Glutamatergic neuron (in vitro differentiated cells): ENCODE measurements at regions not wholly inside any gene's neighbourhood (a gene's known extent, or its start where the extent isn't known, plus 50 kb on each side); places are given as distances from the start of the nearest gene placed in this dataset.

ENCODE experiments used
- DNase-seq: peaks from one replicate; pipeline ENCODE4 v3.0.0; 2022
- H3K27ac Mint-ChIP-seq: one replicate; pipeline ENCODE4 v1.8.0; 2020; ENCODE audit warnings: mild to moderate bottlenecking, mixed read lengths, inconsistent platforms; ENCODE audit not compliant: unreplicated experiment
- H3K27me3 Mint-ChIP-seq: one replicate; pipeline ENCODE4 v1.8.0; 2020; ENCODE audit warnings: mild to moderate bottlenecking, moderate library complexity, mixed read lengths, inconsistent platforms; ENCODE audit not compliant: unreplicated experiment
- H3K36me3 Mint-ChIP-seq: one replicate; pipeline ENCODE4 v1.8.0; 2020; ENCODE audit warnings: mild to moderate bottlenecking, mixed read lengths, inconsistent platforms; ENCODE audit not compliant: unreplicated experiment
- H3K4me1 Mint-ChIP-seq: one replicate; pipeline ENCODE4 v1.8.0; 2020; ENCODE audit warnings: mild to moderate bottlenecking, low read depth, mixed read lengths, inconsistent platforms; ENCODE audit not compliant: unreplicated experiment
- H3K4me3 Mint-ChIP-seq: one replicate; pipeline ENCODE4 v1.8.0; 2020; ENCODE audit warnings: mild to moderate bottlenecking, mixed read lengths, inconsistent platforms; ENCODE audit not compliant: unreplicated experiment
- H3K9me3 Mint-ChIP-seq: one replicate; pipeline ENCODE4 v1.8.0; 2020; ENCODE audit warnings: mild to moderate bottlenecking, moderate library complexity, mixed read lengths, inconsistent platforms; ENCODE audit not compliant: unreplicated experiment
- TF ChIP-seq, protein P1 (sequence below): fragments of 200-600 bp; sonication (generic); IDR thresholded peaks from one replicate; pipeline ENCODE4 v1.5.0; 2021; ENCODE audit not compliant: partially characterized antibody, unreplicated experiment

DNA sequence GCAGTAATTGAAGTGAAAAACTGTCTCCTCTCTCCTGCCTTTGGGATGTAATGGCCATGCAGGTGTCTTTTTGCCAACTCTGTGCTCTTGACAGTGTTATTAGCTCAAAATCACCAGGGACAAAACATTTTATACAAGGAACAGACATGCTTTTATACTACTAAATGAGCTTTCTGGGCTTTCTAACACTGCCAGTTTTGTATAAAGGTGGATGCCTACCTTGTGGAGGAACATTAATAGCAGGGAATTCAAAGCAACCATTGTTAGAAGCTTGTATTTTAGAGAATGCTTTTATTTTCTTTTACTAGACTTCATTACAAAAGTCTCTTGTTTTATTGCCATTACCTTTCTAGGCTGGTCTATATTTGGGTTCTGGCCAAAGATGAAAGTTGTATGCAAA is 54.7 kb upstream of the ARSJ start:
- no peaks in the 10 kb centered on the region for H3K36me3 Mint-ChIP-seq
- H3K4me1 Mint-ChIP-seq, result peaks cover 8% of the 10 kb centered on the region
- no peak for DNase-seq
- no peaks in the 10 kb centered on the region for H3K27me3 Mint-ChIP-seq
- no peak overlapping the region for H3K4me3 Mint-ChIP-seq
- TF ChIP-seq, protein P1, sequence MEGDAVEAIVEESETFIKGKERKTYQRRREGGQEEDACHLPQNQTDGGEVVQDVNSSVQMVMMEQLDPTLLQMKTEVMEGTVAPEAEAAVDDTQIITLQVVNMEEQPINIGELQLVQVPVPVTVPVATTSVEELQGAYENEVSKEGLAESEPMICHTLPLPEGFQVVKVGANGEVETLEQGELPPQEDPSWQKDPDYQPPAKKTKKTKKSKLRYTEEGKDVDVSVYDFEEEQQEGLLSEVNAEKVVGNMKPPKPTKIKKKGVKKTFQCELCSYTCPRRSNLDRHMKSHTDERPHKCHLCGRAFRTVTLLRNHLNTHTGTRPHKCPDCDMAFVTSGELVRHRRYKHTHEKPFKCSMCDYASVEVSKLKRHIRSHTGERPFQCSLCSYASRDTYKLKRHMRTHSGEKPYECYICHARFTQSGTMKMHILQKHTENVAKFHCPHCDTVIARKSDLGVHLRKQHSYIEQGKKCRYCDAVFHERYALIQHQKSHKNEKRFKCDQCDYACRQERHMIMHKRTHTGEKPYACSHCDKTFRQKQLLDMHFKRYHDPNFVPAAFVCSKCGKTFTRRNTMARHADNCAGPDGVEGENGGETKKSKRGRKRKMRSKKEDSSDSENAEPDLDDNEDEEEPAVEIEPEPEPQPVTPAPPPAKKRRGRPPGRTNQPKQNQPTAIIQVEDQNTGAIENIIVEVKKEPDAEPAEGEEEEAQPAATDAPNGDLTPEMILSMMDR, result no peak
- H3K27ac Mint-ChIP-seq, result no peak overlapping the region
- no peaks in the 10 kb centered on the region for H3K9me3 Mint-ChIP-seq

DNA sequence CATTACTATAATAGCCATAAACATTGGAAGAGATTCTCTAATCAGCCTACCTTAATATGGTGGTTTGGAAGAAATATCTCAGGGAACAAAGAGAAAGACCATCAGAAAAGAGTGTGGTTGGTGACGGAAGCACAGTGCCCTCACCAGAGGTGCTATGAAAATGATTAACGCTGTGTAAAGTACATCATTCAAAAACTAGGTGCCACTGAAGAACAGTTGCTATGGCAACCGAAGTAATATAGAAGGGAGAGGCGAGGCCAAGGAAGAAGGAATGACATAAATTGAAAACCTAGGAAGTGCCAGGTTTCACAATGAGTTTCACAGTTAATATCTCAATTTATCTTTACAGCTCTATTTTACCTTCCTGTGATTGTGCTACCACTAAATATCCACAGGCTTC is 57.0 kb upstream of the ARSJ start:
- no peaks in the 10 kb centered on the region for H3K36me3 Mint-ChIP-seq
- DNase-seq, result no peak
- no peaks in the 10 kb centered on the region for H3K9me3 Mint-ChIP-seq
- TF ChIP-seq, protein P1, result no peak
- no peaks in the 10 kb centered on the region for H3K27me3 Mint-ChIP-seq
- H3K4me3 Mint-ChIP-seq, result no peak overlapping the region
- peaks cover 14% of the 10 kb centered on the region for H3K4me1 Mint-ChIP-seq
- H3K27ac Mint-ChIP-seq, result no peak overlapping the region

DNA sequence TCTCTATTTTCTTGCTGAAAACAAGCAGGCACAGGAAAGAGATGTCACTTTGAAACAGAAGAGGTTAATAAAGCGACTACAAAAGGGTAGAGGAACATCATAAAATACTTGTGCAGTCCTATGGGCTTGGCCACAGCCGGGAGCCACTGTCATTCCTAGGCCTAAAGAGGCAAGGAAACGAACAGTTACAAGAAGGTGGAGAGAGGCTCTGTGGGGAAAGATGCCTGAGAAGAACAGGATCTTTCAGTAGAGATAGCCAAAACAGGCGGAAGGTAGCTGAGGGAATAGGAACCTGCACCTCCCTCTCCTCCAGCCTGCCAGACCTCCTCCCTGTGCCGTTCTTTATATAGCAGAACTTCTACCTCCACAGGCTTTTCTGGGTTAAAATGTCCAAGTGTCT is 57.4 kb upstream of the ARSJ start:
- H3K36me3 Mint-ChIP-seq, result no peaks in the 10 kb centered on the region
- H3K27me3 Mint-ChIP-seq, result no peaks in the 10 kb centered on the region
- peaks cover 14% of the 10 kb centered on the region for H3K4me1 Mint-ChIP-seq
- H3K9me3 Mint-ChIP-seq, result no peaks in the 10 kb centered on the region
- no peak overlapping the region for H3K4me3 Mint-ChIP-seq
- no peak for DNase-seq
- TF ChIP-seq, protein P1, result no peak
- H3K27ac Mint-ChIP-seq, result no peak overlapping the region

DNA sequence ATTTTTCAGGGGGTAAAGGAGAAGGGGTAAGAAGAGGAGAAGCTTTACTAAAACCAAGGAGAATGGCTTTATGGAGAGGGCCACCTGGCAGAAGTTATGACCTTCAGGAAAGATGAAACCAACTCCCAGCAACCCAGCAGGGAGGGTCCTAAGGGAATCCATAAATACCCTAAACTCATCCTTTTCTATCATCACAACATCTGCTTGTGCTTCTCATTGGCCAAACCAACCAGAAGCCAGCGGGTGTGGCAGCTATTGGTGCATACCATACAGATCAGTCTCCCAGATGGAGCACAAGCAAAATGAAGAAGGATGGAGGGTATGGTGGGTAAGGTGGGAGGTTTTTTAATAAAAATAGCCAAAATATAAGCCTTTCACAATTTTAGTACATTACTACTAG is 58.5 kb upstream of the ARSJ start:
- TF ChIP-seq, protein P1, result no peak
- no peaks in the 10 kb centered on the region for H3K36me3 Mint-ChIP-seq
- H3K27ac Mint-ChIP-seq, result no peak overlapping the region
- peaks cover 14% of the 10 kb centered on the region for H3K4me1 Mint-ChIP-seq
- no peak overlapping the region for H3K4me3 Mint-ChIP-seq
- H3K27me3 Mint-ChIP-seq, result no peaks in the 10 kb centered on the region
- no peak for DNase-seq
- no peaks in the 10 kb centered on the region for H3K9me3 Mint-ChIP-seq

DNA sequence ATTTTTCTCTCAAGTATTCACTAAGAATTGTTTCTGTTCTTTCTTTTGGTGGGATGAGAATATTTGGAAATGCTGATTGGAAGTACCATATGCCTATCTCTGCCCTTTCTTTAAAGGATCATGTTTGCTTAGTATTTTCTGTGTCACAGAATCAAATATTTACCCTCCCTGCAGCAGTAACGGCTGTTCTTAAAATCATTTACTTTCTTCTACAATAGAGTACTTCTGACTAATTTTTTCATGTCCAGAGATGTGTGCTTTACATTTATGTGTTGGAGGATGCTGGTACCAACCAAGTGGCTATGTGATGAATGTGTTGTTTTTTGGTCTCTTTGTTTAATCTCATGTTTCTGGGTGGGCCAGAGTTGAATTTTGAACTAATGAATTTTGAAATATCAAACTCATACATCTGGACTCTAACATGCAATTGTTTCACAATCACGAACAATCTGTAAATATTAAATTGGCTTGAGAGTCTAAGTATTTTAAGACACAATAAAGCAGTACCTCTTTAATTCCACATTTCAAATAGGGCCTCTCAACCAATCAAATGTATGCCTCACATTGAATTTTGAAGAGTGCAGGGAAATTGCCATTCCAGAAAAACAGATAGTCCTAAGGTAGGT is 59.4 kb upstream of the ARSJ start:
- H3K27ac Mint-ChIP-seq, result no peak overlapping the region
- TF ChIP-seq, protein P1, result no peak
- no peaks in the 10 kb centered on the region for H3K9me3 Mint-ChIP-seq
- no peaks in the 10 kb centered on the region for H3K27me3 Mint-ChIP-seq
- H3K4me1 Mint-ChIP-seq, result peaks cover 14% of the 10 kb centered on the region
- no peak for DNase-seq
- no peaks in the 10 kb centered on the region for H3K36me3 Mint-ChIP-seq
- H3K4me3 Mint-ChIP-seq, result no peak overlapping the region
